ENCODE measurements at regions not wholly inside any gene's neighbourhood (a gene's known extent, or its start where the extent isn't known, plus 50 kb on each side); places are given as distances from the start of the nearest gene placed in this dataset.

DNA sequence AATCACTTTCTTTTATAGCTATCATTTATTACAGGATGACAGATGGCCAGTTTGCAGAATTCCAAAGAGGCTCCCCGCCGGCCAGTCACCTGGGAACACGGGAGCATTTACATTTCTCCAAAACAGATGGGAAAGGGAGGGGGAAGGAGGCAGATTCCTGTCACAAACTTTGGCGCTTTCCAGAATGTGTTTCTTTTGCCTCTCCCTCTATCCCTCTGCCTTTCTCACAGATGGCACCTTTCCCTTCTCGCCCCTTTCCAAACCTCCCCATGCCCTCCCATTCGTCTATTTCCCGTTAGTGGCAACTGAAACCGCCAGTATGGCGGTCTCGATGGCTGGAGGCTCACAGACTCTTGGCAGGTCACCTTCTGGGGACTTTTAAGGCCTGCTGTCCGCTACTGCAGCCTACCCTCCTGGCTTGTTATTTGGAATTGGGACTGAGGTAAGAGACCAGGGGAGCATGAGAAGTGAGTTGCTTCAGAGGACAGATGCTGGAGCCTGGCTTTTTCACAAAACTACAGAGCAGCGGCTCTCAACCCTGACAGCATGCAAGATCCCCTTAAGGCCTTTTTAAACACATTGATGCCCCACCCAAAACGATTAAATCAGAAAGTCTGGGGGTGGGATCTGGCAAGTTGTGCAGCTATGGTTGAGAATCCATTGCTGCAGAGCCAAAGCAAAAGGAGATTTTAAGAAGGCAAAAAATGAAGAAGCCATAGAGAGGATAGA is 161.5 kb upstream of the VASH1 start:
- no peak for DNase-seq (ENCODE audit: low spot score in 2 of 2)
- TF ChIP-seq POLR2A (IDR thresholded peaks at IDR 0.05), result no peak
- no peak overlapping the region for H3K4me3 ChIP-seq
- no peaks in the 10 kb centered on the region for H3K36me3 ChIP-seq
- no peaks in the 10 kb centered on the region for H3K27me3 ChIP-seq
- H3K27ac ChIP-seq, result no peak overlapping the region
- WGBS, 2 donors, result 65 to 69% methylated on average over 13 of the region's 13 CpGs
- no peaks in the 10 kb centered on the region for H3K4me1 ChIP-seq
- peaks cover 0 to 5% (median 0%) of the 10 kb centered on the region in 4 donors for H3K9me3 ChIP-seq

DNA sequence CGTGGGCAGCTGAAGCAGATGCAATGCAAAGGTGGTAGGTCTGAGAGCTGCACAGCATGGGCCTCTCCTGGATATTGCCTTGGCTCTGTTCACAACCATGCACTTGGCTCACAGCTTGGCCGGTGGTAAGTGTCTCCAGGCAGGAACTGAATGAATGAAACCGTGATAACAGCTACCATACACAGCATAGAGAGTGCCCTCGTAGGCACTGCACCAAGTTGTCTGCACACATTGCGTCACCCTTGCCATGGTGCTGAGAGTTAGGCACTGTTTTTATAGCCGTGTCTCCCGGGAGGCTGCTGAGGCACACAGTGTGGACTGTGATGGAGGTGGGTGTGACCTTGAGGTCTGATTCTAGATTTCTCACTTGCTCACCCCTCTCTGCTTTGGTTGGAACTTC is 157.6 kb upstream of the VASH1 start:
- no peak for TF ChIP-seq EP300 (IDR thresholded peaks at IDR 0.05)
- TF ChIP-seq, protein P1, sequence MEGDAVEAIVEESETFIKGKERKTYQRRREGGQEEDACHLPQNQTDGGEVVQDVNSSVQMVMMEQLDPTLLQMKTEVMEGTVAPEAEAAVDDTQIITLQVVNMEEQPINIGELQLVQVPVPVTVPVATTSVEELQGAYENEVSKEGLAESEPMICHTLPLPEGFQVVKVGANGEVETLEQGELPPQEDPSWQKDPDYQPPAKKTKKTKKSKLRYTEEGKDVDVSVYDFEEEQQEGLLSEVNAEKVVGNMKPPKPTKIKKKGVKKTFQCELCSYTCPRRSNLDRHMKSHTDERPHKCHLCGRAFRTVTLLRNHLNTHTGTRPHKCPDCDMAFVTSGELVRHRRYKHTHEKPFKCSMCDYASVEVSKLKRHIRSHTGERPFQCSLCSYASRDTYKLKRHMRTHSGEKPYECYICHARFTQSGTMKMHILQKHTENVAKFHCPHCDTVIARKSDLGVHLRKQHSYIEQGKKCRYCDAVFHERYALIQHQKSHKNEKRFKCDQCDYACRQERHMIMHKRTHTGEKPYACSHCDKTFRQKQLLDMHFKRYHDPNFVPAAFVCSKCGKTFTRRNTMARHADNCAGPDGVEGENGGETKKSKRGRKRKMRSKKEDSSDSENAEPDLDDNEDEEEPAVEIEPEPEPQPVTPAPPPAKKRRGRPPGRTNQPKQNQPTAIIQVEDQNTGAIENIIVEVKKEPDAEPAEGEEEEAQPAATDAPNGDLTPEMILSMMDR (IDR thresholded peaks at IDR 0.05), result no peak
- no peak for TF ChIP-seq POLR2A (IDR thresholded peaks at IDR 0.05)

DNA sequence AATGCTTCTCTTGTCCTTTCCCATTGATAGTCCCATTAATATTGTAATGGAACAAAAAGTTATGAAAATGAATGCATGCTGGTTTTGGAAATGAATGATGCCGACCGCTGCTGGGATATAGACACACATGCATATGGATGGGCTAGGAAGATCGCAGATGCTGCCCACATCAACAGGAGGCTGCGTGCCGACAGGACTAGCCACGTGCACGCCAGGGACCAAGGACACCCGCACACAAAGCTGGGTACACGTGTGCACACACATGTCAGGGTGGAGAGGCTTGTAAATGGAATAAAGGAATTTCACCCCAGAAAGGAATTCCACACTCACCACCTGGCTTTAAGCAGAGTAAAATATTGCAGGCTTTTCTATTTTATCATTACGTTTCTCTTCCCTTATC is 153.8 kb upstream of the VASH1 start:
- TF ChIP-seq, protein P1 (IDR thresholded peaks at IDR 0.05), result no peak
- TF ChIP-seq EP300 (IDR thresholded peaks at IDR 0.05) (no peak), POLR2A (IDR thresholded peaks at IDR 0.05) (no peak)
- no peaks in the 10 kb centered on the region for H3K9me3 ChIP-seq
- no peak overlapping the region for H3K27ac ChIP-seq
- no peaks in the 10 kb centered on the region for H3K27me3 ChIP-seq
- H3K4me1 ChIP-seq, result no peaks in the 10 kb centered on the region
- H3K36me3 ChIP-seq, result no peaks in the 10 kb centered on the region
- DNase-seq (ENCODE audit: low spot score in 2 of 2), result no peak
- WGBS, 2 donors, result 67 to 80% methylated on average over 10 of the region's 10 CpGs
- no peak overlapping the region for H3K4me3 ChIP-seq

More for the DNA sequence above, 157.6 kb upstream of the VASH1 start:
- H3K4me1 ChIP-seq, result no peaks in the 10 kb centered on the region
- H3K36me3 ChIP-seq, result no peaks in the 10 kb centered on the region
- H3K27me3 ChIP-seq, result no peaks in the 10 kb centered on the region
- WGBS, 2 donors, result 79 to 85% methylated on average over 7 of the region's 7 CpGs
- DNase-seq (ENCODE audit: low spot score in 2 of 2), result no peak
- no peak overlapping the region for H3K4me3 ChIP-seq
- H3K27ac ChIP-seq, result no peak overlapping the region
- peaks cover 0 to 5% (median 0%) of the 10 kb centered on the region in 4 donors for H3K9me3 ChIP-seq

DNA sequence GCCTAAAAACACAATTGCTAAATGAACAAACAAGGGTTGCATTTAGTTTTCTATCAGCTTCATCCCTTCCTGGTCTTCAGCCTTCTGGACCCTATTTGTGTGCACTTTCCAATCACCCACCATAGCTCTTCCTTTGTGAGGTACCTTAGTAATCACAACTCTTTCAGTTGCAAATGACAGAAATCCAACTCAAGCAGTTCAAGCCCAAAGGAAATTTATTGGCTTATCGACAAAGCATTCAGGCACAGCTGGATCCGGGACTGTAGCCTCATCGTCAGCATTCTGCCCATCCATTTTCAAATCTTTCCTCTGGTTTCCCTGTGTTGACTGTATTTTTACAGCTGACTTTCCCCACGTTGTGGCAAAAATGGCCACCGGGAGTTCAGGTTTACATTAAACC is 148.6 kb upstream of the VASH1 start:
- TF ChIP-seq, protein P1 (IDR thresholded peaks at IDR 0.05), result no peak
- TF ChIP-seq EP300 (IDR thresholded peaks at IDR 0.05) (no peak), POLR2A (IDR thresholded peaks at IDR 0.05) (no peak)
- Histone ChIP-seq H3K4me3 (no peak overlapping the region), H3K27ac (no peak overlapping the region), H3K4me1 (no peaks in the 10 kb centered on the region), H3K36me3 (no peaks in the 10 kb centered on the region), H3K27me3 (no peaks in the 10 kb centered on the region), H3K9me3 (peaks cover 0 to 17% (median 0%) of the 10 kb centered on the region in 4 donors)
- 34 to 42% methylated on average over 5 of the region's 5 CpGs for WGBS, 2 donors
- no peak for DNase-seq (ENCODE audit: low spot score in 2 of 2)

DNA sequence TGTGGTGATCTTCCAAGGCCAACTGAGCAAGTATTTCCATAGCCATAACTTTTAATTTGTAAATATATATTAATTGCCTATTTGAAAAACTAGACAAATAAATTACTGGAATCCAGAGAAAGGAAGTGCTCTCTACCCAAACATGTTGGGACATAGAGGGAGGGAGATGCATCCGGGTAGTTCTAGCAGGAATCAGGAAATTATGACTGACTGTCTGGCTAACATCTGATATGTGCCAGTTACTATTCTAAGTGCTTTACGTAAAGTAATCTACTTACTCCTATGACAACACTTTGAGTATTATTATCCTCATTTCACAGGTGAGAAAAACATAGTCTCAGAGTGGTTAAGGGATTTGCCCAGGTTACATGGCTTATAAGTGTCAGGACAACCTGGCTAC is 147.7 kb upstream of the VASH1 start:
- H3K27ac ChIP-seq, result no peak overlapping the region
- H3K4me3 ChIP-seq, result no peak overlapping the region
- no peak for TF ChIP-seq POLR2A (IDR thresholded peaks at IDR 0.05)
- TF ChIP-seq, protein P1 (IDR thresholded peaks at IDR 0.05), result no peak
- no peak for TF ChIP-seq EP300 (IDR thresholded peaks at IDR 0.05)
- DNase-seq (ENCODE audit: low spot score in 2 of 2), result no peak
- peaks cover 0 to 27% (median 2%) of the 10 kb centered on the region in 4 donors for H3K9me3 ChIP-seq
- H3K36me3 ChIP-seq, result no peaks in the 10 kb centered on the region
- H3K4me1 ChIP-seq, result no peaks in the 10 kb centered on the region
- no peaks in the 10 kb centered on the region for H3K27me3 ChIP-seq
- WGBS, 2 donors, result 73 to 74% methylated on average over 2 of the region's 2 CpGs

All from tibial nerve (tissue), 4 donors.